ENCODE measurements at regions not wholly inside any gene's neighbourhood (a gene's known extent, or its start where the extent isn't known, plus 50 kb on each side); places are given as distances from the start of the nearest gene placed in this dataset.

- WGBS, 2 experiments (ENCODE audit: extremely low coverage in 2 of 2, insufficient read length in 1 of 2), result no CpG with 5 or more reads among the region's 1 CpG
- Histone ChIP-seq H3K4me3 (ENCODE audit: insufficient read depth, low read depth, low read length) (no peak overlapping the region), H3K4me2 (ENCODE audit: low read depth, low read length) (no peak overlapping the region), H2AK9ac (replicated peaks; ENCODE audit: low read depth, low read length, poor library complexity) (no peak overlapping the region), H4K5ac (ENCODE audit: low read depth, low read length) (no peak overlapping the region), H3K27ac (ENCODE audit: insufficient read depth, low read length) (no peak overlapping the region), H3K9me3 (ENCODE audit: control insufficient read depth, insufficient read depth, low read length) (no peaks in the 10 kb centered on the region), H3K14ac (replicated peaks; ENCODE audit: low read depth, low read length) (no peak overlapping the region), H3K23ac (ENCODE audit: low read depth, low read length) (no peak overlapping the region), H3K36me3 (ENCODE audit: control insufficient read depth, insufficient read depth, low read length) (no peaks in the 10 kb centered on the region), H3K27me3 (ENCODE audit: control insufficient read depth, insufficient read depth, low read length) (no peaks in the 10 kb centered on the region), H2AK5ac (ENCODE audit: low read depth, low read length) (no peak overlapping the region), H3K4me1 (ENCODE audit: control insufficient read depth, insufficient read depth, low read length) (no peaks in the 10 kb centered on the region), H2BK15ac (ENCODE audit: low read depth, low read length) (no peak overlapping the region), H4K8ac (ENCODE audit: low read depth in 2 of 2, low read length in 2 of 2) (no peak overlapping the region), H2AFZ (replicated peaks; ENCODE audit: low read length, poor library complexity) (no peak overlapping the region), H3K9me1 (ENCODE audit: insufficient read depth, low read length) (no peaks in the 10 kb centered on the region), H3K18ac (ENCODE audit: low read depth, low read length) (no peak overlapping the region), H3K56ac (ENCODE audit: extremely low read depth, insufficient read depth, low read length) (no peak overlapping the region), H3K4ac (ENCODE audit: low read depth, low read length) (no peak overlapping the region), H2BK120ac (ENCODE audit: low read depth, low read length) (no peak overlapping the region), H3K79me1 (ENCODE audit: low read depth in 1 of 2, low read length in 2 of 2) (no peaks in the 10 kb centered on the region), H4K91ac (ENCODE audit: insufficient read depth, low read depth, low read length) (no peak overlapping the region), H4K20me1 (ENCODE audit: insufficient read depth, low read length) (no peaks in the 10 kb centered on the region), H2BK5ac (ENCODE audit: low read depth, low read length, poor library complexity, severe bottlenecking) (no peak overlapping the region), H3K9ac (ENCODE audit: low read depth, low read length) (no peak overlapping the region), H2BK20ac (ENCODE audit: low read depth, low read length) (no peak overlapping the region)
- in situ Hi-C loops (cut with MboI; ENCODE audit: low sequenced_read_pairs) (no loop called here), intact Hi-C loops (cut with micrococcal nuclease) (no loop called here), dilution Hi-C loops (cut with HindIII; ENCODE audit: low sequenced_read_pairs, unreplicated experiment) (no loop called here)
- no peak for ATAC-seq (ENCODE audit: low read depth)
- TF ChIP-seq MAFK (IDR thresholded peaks at IDR 0.05; ENCODE audit: low read depth, low read length), result no peak
- TF ChIP-seq CTCF (conservative IDR thresholded peaks at IDR 0.05; ENCODE audit: low read depth, low read length), result no peak
- no peak for TF ChIP-seq ELK1 (IDR thresholded peaks at IDR 0.05; ENCODE audit: borderline replicate concordance, low read depth, low read length)
- no peak for TF ChIP-seq RCOR1 (IDR thresholded peaks at IDR 0.05; ENCODE audit: insufficient replicate concordance, low read length)
- no peak for TF ChIP-seq RFX5 (IDR thresholded peaks at IDR 0.05; ENCODE audit: low read depth, low read length)
- TF ChIP-seq POLR2A (IDR thresholded peaks at IDR 0.05; ENCODE audit: low read depth, low read length), result no peak
- TF ChIP-seq SMC3 (IDR thresholded peaks at IDR 0.05; ENCODE audit: low read depth, low read length), result no peak
- TF ChIP-seq CHD1 (IDR thresholded peaks at IDR 0.05; ENCODE audit: low read depth, low read length), result no peak
- CTCF ChIA-PET, result no interaction called here
- POLR2A ChIA-PET (ENCODE audit: unreplicated experiment), result no interaction called here
- no peak for DNase-seq
- no TSS peak for BruUV-seq (replicated peaks)
Measured at GRCh38 chr12:13707829-13708228, 273.6 kb downstream of the GRIN2B start.

Measured in IMR-90 (cell line).